Activated CD4-positive, alpha-beta T cell treated with anti-CD3 and anti-CD28 coated beads for 4 hours (primary cell): ENCODE measurements at regions not wholly inside any gene's neighbourhood (a gene's known extent, or its start where the extent isn't known, plus 50 kb on each side); places are given as distances from the start of the nearest gene placed in this dataset.

Source experiments
- DNase-seq, 2 donors: peaks; one replicate each; pipeline ENCODE4 v3.0.0-alpha.2; 2020

- no peak for DNase-seq
These were observed 201.4 kb downstream of the ZNF462 start for GRCh38 chr9:107064378-107064777.

GRCh38 chr9:107065549-107065948 is 202.6 kb downstream of the ZNF462 start:
- no peak for DNase-seq

DNA sequence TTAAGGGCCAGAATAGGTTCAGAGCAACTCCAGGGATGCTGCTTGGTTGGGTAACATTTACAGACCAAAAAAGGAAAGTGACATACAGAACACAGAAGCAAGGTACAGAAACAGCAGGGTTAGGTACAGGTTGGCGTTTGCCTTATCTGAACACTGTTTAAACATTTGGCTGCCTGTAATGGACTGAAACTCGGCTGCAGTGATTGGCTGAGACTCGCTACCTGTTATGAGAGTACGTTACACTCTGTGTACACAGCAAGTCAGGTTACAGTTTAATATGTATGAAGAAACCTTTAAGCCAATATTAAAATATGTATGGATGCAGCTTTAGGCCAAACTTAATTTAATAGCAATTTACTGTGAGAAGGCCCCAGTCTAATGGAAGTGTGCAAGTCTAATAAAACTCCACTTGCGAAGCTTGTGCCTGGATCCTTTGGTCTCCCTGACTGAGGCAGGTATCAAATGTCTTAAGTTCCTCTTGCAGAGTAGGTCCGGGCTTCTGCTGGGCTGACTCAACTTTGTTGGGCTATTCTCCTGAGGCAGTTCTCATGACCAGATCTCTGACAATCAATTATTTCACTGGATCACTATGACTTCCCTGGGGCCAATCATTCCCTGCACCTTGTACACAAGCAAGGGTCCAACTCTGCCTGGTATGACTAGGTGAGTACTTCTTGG is 204.9 kb downstream of the ZNF462 start:
- no peak for DNase-seq

DNA sequence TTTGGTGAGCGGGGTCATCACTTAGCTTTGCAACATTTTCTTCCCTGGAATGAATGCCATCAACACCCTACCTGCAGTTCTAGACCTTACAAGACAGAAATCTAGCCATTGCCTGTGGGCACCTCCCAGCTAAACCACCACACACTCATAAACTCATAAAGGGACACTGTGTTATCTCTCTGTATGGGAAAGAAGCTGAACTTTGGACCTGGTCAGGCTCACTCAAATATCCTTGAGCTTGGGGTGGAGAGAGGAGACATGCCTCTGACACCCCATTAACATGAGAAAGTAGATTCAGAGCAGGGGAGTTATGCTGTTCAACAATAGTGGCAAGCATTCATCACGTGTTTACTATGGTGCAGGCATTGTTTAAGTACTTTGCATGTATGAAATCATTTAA is 205.6 kb downstream of the ZNF462 start:
- no peak for DNase-seq

- DNase-seq, result no peak
These were observed 207.6 kb downstream of the ZNF462 start for GRCh38 chr9:107070586-107070985.

- DNase-seq, result no peak
These were observed 205.0 kb upstream of the RAD23B start for GRCh38 chr9:107078061-107078460.

- no peak for DNase-seq
These were observed 203.5 kb upstream of the RAD23B start for GRCh38 chr9:107079589-107079988.

- no peak for DNase-seq
These were observed 202.9 kb upstream of the RAD23B start for GRCh38 chr9:107080130-107080529.

GRCh38 chr9:107086460-107086859 is 196.6 kb upstream of the RAD23B start:
- no peak for DNase-seq

- DNase-seq, result no peak
These were observed 195.9 kb upstream of the RAD23B start for GRCh38 chr9:107087222-107087621.

GRCh38 chr9:107090218-107090617 is 192.9 kb upstream of the RAD23B start:
- DNase-seq, result no peak

DNA sequence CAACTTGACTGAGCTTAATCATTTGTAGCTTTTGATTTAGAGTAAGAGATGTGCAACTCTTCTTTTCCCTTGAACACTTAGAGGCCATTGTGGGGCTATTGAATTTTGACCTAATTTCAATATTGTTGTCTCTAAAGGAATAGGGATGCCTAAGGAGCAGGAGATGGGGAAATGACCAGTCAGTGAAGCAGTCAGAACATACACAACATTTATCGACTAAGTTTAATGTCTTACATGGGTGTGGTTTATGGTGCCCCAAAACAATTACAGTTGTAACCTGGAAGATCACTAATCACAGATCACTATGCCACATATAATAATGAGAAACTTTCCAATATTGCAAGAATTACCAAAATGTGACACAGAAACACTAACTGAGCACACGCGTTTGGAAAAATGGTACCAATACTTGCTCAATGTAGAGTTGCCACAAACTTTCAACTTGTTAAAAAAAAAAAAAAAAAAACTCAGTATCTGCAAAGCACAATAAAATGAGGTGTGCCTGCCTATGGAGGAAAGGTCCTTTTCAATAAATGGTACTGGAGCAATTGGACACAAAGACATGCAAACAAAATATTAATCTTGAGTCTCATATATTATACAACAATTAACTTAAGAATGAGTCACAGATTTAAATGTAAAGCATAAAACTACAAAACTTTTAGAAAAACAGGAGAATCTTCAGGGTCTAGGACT is 189.6 kb upstream of the RAD23B start:
- DNase-seq, result no peak

GRCh38 chr9:107094370-107094769 is 188.7 kb upstream of the RAD23B start:
- DNase-seq, result no peak

DNA sequence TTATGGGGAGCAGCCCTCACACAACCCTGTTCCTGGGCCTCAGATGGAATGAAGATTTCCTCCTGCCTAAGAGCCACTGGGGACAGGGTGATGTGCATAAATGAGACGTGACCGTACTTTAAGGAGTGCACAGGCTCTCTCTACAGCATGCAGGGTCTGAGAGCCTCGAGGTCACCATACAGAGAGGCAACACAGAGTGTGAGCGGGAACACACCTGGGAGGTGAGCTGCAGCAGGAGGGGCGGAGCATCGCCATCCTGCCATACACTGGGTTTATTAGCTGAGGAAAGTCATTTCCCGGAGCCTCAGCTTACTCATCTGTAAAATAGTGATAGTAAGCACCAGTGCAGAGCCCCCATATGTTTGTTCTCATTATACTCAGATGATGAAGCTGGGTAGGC is 182.5 kb upstream of the RAD23B start:
- no peak for DNase-seq

DNA sequence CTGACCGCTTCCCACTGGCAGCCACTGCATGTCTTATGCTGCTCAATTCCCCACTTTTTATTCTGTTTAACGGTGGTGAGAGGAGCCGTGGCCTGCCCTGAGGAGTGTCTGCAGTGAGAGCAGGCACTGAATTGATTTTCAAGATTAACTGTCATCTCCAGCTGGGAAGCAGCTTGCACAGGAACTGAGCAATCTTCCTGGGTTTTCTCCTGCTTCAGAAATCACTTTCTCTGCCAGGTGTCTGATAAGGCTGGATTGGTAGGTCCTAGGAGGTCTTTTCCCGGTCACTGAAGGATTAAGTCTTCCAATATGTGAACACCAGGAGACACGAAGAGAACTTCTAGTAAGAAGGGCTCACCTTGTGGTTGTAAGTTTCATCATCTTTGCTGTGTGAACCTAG is 181.1 kb upstream of the RAD23B start:
- no peak for DNase-seq

DNA sequence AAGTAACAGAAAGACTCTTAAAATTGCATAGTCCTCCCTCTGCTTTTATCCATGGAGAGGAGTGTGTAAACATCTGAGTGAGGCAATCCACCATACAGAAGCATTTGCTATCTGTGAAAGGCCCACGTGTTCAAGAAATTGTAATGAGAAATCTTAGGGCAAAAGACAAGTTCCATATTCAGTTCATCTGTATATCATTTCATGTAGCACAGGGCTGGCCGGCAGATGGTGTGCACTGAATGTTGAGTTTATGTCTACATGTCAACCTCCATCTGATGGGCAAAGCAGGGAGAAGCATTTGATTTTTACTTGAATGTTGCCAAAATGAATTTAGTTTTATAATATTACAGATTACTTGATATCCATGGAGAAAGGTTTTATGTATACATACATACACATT is 179.5 kb upstream of the RAD23B start:
- DNase-seq, result no peak

GRCh38 chr9:107105784-107106183 is 177.3 kb upstream of the RAD23B start:
- no peak for DNase-seq

- DNase-seq, result no peak
These were observed 176.7 kb upstream of the RAD23B start for GRCh38 chr9:107106416-107106815.

DNA sequence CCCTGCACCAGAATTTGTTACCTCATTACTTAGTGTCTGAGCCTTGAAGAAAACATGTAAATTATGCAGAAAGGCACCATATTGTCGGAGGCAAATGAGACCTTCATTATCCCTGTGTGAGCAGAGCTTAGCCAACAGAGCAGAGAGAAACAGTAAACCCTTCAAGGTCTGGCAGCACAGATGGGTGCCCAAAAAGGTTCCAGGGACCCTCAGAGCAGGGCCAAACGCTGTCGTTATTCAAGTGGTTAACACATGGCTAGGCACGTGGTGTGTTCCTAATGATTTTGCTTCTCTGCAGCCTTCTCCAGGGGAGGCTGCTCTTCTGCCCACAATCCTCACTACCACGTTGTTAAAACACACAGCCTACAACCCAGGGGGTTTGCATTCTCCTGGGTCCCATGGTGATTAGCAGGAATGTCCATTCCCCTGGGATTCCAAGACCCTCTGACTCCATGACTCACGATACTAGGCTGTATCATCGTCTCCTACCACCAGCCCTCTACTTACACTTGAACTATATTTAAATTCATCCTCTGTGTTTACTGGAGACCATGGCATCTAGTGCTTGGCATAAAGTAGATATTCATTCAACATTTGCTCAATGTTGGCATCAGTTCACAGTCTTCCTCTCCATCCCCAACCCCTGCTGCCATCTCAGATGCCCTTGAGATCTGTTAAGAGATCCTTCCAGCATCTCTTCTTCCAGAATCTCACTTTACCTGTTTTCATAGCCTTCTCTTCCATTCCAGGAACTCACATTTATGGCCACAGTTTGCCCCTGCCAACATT is 174.5 kb upstream of the RAD23B start:
- DNase-seq, result no peak

DNA sequence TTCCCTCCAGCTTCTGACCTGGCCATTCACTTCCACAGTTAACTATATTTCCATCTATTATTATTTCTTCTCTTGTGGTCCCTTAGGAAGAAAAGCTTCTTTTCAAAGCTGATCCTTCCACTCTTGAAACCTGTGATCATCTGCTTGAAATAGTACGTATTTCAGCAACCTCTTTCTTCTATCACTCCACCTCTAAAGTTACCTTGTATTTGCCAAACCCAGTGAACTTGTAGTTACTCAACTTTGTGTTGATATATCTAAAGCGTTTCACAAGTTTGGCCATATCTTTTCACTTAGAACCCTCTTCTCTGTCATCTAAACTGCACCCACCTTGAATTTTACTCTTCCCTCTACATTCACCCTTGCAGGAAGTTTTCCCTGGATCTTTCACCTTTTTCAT is 173.8 kb upstream of the RAD23B start:
- no peak for DNase-seq

DNA sequence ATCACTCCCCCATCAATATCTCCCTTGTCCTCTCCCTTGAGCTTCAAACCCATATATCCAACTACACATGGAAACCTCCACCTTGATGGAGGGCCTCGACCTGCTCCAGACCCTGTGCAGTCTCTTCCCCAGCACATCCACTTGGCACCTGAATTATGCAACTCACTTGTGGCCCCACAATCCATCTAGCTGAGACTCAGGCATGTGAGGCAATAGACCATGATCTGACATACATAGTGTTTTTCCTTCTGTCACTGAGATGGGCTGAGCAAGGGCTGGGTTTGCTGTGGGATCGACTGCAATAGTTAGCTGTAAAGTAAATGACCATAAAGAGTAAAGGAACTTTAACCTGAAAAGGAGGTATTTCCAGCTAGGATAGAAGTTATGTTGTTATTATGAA is 172.9 kb upstream of the RAD23B start:
- DNase-seq, result no peak

DNA sequence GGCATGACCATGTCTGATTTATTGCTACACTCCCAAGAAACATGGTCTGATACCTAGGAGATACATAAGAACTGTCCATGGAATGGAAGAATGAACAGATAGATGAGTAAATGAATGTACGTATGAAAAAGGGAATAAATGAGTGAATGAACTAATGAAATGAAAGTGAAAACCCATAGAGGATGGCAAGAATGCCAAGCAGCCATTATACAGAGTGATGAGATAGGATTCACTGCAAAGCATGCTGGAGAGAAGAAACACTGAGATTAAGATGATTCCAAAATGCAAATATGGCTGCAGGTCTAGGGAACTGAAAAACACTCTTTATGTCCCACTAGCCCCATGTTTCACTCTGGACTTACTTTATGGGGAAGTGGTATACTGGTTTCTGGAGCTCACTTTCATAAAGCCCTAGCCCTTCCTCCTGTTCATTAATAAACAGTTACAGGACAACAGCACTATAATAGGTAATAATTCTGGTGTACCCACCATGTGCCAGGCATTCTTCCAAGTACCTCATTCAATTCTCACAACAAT is 170.3 kb upstream of the RAD23B start:
- no peak for DNase-seq

DNA sequence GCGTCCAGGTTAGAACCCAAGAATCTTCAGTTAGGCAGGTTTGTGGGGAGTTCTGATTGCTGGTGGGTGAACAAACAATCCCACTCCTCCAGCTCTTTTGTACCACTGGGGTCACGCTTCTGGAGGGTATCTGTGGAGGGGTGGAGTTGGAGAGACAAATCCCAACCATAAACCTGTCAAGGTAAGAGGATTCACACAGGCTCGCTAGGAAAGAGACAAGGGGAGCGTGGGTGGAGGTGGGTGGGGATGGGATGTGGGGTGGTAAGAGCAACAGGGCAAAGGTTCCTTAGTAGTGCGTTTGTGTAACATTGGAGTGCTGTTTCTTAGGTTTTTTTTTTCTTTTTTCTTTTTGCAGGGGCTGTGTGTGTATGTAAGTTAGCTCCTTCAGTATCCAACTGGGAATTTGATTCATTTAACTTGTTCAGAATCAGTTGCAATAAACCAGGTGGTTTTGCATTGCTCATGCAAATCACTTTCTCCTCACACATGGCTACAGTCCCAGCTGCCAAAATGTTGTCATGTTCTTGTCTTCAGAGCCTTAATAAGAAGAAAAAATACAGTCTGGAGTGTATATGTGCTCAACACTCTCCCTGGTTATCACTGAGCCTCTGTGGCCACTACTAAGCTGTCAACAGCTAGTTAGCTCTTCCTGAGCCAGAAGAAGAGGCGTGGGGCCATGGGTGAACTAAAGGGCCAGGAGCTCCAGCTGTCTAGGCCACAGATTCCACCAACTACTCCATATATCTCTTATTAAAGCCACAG is 164.0 kb upstream of the RAD23B start:
- no peak for DNase-seq
